A673 (cell line): ENCODE measurements at regions not wholly inside any gene's neighbourhood (a gene's known extent, or its start where the extent isn't known, plus 50 kb on each side); places are given as distances from the start of the nearest gene placed in this dataset.

ENCODE experiments used
- CTCF ChIP-seq: fragments of 300-800, 200-600 bp; sonication (generic); conservative IDR thresholded peaks from 2 replicates; pipeline ENCODE4 v1.5.1; 2017; ENCODE audit warnings: low read depth, mild to moderate bottlenecking, antibody characterized with exemption, low read length, moderate library complexity, mixed read lengths
- EZH2 ChIP-seq: fragments of 200-600 bp; sonication (generic); IDR thresholded peaks from 2 replicates; pipeline ENCODE4 v1.6.1; 2017; ENCODE audit warnings: borderline replicate concordance, low read depth, mild to moderate bottlenecking, mixed read lengths, antibody characterized with exemption, low read length; ENCODE audit not compliant: poor library complexity, severe bottlenecking

GRCh38 chr1:54464477-54465146 lies 58.4 kb upstream of the SSBP3 start:
- no peak for TF ChIP-seq EZH2
- no peak for TF ChIP-seq CTCF
